HPDE6-E6E7 (cell line): ENCODE measurements at regions not wholly inside any gene's neighbourhood (a gene's known extent, or its start where the extent isn't known, plus 50 kb on each side); places are given as distances from the start of the nearest gene placed in this dataset.

Experiments
- DNase-seq: peaks from one replicate; pipeline ENCODE4 v3.0.0; 2011; ENCODE audit warnings: missing footprints; ENCODE audit errors: extremely low spot score

GRCh38 chr10:2117641-2118040 lies 380.3 kb upstream of the ADARB2 start:
- peak; percentile 8 for DNase-seq

DNA sequence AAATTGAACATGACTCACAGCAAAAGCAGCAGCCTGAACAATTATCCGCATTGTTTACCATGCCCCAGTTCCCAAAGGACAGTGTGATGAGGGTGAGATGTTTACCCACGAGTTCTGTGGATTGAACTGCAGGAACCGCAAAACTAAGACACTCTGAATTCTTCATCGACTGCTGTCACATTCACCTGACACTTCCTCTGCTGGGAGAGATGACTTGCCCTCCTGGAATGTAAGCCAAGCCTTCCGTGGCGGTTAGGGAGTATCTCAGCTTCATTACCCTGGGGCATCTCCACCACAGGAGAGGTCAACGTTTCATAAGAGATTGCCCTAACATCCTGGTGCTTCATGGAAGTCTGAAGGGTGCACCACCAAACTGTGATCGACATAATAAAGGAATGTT lies 374.6 kb upstream of the ADARB2 start:
- peak; percentile 49 for DNase-seq

DNA sequence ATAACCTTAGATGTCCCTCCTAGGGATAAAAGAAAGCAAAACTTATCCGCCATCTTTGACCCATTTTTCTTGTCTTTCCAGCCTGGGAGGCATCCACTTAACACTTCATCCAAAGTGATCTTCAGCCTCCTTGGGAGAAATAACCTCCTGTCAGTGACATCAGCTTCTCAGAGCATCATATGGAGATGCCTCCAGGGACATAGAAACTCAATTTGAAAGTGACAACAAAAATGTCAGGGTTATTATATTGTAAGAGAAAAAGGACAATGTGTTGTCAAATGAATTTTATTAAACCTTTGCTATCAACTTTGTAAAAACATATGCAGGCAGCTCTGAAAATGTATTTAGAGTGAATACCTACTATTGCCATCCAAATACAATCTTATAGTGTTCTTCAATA lies 371.2 kb upstream of the ADARB2 start:
- no peak for DNase-seq

DNA sequence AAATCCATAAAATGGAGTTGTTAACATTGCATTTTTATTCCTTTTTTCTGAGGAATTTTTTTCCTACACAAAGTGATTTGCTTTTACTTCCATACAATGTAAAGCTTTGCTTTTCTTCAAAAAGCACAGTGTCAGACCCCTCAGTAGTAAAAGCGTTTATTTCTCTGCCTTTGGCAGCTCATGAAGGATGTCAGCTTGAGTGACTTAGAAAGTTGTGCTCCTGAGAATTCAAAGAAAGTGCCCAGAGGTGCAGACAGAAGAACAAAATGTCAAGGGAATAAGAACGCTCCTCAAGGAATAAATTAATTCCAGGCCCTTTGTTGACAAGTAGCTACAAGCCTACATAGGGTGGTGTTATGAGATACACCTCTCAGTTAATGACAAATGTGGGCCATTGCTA lies 369.3 kb upstream of the ADARB2 start:
- no peak for DNase-seq

DNA sequence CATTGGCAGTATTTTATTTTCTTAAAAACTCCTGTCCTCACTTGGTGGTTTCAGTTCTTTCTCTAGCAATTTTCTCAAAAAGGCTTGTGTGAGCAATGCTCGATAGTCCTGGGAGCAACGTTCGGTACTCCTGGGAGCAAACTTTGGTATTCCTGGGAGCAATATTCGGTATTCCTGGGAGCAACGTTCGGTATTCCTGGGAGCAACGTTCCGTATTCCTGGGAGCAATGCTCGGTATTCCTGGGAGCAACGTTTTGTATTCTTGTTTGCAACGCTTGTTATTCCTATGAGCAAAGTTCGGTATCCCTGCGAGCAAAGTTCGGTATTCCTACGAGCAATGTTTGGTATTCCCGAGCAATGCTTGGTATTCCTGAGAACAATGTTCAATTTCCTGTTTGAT lies 362.0 kb upstream of the ADARB2 start:
- DNase-seq = no peak

- DNase-seq = no peak
Observed at GRCh38 chr10:2097937-2098336, 360.6 kb upstream of the ADARB2 start.

DNA sequence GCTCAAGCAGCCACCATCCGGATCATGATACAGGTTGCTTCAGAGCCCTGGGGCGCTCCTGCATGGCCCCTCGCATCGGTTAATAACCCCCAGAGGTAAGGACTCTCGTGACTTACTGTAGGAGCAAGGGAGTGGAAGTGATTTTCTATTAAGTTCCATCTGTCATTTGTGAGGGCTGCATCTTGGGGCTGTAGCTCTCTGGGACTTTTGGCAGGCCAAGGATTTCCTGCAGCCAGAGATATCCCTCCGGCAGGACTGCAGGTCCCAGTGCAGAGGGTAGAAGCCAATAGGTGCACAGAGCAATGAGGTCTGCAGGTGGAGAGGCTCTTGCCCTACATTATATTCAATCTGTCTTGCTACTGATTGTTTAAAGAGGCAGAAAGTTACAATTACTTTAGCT lies 356.8 kb upstream of the ADARB2 start:
- DNase-seq = no peak

- no peak for DNase-seq
Observed at GRCh38 chr10:2083591-2083990, 346.3 kb upstream of the ADARB2 start.

- no peak for DNase-seq
Observed at GRCh38 chr10:2081501-2081900, 344.2 kb upstream of the ADARB2 start.

DNA sequence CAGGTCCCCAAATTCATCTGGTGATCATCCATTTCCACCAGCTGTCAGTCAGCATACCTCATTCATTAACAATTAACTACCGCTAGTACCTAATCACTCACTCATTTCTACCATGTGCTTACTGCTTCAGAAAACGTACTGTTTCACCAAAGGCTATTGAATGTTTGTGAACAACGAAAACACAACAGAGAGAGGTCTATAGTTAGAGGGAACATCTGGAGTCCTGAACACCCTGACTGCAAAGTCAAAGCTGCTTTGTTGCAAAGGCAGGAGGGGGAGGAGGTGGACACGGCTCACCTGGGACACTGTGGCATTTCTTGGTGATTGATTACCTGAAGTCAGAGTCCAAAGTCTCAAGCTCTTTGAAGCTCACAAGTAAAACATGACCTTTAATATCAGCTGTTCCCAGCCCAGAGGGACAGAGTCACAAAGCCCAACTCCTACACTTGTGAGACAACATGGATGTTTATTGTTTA lies 342.3 kb upstream of the ADARB2 start:
- no peak for DNase-seq

DNA sequence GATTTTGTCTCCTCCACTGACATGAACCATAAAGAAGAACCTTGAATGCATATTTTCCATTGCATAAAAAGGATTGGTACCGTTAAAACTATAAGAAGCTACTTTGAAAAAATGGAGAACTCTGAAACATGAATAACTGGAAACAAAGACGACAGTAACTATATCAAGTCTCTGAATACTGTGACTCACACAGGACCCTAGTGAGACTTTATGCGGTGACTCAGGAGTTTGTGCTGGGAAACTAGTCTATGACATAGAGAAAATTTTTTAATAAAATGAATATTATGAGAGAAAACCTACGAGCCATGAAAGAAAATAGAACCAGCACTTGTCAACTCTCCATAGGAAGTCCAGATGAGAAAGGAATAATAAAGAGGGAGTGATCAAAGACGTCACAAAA lies 339.9 kb upstream of the ADARB2 start:
- no peak for DNase-seq

DNA sequence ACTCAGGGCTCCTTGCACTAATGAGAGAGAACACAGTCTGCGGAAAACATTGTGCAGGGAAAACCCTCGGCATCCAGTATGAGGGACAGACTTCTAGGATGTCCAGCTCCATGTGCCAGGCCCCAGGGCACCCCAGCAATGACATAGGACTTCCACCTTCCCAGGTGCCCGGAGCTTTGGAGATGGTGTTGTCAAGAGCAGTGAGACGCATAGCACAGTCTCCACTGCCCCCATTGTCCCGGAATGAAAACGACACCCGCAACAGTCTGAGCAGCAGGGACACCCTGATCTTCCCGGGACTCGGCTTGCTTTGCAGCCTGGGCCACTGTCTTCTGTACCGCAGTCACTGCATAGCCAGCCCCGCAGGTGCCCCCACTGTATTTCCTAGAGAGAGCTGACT lies 339.2 kb upstream of the ADARB2 start:
- no peak for DNase-seq

DNA sequence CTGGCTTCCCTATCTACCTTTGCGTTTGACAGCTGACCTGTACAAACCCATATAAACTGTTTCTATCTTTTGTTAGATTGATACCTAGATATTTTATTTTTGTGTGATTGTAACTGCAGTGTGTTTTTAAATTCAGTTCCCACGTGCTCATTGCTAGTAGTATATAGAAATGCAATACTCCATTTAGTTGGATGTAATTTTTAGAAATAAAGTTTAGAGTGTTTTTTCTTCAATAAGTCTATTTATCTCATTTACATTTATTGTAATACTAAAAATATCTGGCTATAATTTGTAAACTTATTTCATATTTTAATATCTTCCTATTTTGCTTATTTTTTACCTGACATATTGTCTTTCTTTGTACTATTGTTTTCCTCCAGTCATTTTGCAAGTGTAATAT lies 329.7 kb upstream of the ADARB2 start:
- DNase-seq = no peak

GRCh38 chr10:2054728-2055127 lies 317.4 kb upstream of the ADARB2 start:
- DNase-seq = no peak

- DNase-seq = no peak
Observed at GRCh38 chr10:2053805-2054204, 316.5 kb upstream of the ADARB2 start.

DNA sequence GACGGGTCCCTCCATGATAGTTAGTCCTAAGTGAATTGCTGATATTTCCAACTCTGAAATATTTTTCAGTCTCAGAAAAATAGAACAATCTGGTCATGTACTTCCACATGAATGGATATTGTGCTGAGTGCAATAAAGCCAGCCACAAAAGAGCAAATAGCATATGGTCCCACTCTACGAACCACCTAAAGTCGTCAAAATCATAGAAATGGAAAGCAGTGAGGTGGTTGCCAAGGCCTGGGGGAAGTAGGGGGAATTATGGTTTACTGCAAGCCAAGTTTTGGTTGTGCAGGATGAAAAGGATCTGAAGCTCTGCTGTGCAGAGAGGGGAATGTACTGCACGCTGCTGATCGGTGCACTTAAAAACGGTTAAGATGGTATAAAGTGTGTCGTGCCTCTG lies 313.8 kb upstream of the ADARB2 start:
- DNase-seq = no peak

DNA sequence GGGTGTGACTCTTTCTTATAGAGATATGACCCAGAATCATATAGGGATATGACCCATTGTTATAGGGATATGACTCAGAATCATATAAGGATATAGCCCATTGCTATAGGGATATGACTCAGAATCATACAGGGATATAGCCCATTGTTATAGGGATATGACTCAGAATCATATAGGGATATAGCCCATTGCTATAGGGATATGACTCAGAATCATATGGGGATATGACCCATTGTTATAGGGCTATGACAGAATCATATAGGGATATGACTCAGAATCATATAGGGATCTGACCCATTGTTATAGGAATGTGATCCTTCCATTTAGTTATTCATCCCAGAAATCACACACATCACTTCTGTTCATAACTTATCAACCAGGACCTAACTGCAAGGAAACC lies 312.2 kb upstream of the ADARB2 start:
- DNase-seq = no peak

GRCh38 chr10:2048337-2048973 lies 311.1 kb upstream of the ADARB2 start:
- DNase-seq = no peak

DNA sequence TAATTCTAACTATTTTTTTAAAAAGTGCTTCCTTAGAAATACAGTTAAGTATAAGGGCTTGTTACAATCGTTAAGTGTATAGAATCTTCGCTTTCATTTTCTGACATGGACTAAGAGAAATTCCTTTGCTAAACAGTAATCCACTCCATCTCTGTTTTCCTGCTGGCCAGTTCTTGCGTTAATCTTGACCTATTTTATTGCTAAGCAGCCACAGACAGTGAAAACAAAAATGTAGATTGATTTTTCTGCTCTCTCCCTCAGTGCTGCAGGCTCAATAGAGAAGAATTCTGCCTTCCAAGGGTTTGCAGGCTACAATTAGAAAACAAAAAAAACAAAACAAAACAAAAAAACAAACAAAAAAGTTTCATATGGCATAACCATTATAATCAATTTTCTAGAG lies 310.4 kb upstream of the ADARB2 start:
- DNase-seq = no peak

- no peak for DNase-seq
Observed at GRCh38 chr10:2043379-2043778, 306.1 kb upstream of the ADARB2 start.

DNA sequence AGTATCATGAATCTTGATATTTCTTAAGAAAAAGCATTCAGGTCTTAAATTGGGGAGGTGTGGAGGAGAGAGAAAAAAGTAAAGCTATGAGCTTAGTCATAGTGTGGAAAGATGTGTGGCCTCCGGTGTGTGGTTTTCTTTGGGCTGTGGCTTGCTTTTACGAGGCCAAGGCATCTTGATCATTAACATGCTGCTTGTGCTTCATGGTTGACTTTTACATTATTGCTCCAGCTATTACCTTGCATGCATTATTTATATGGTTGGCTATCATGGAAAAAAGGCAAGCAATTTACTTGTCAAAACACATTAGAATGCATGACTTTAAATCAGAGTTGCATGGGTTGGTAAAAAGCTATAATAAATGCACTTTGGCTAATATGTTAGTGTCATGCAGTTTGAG lies 300.7 kb upstream of the ADARB2 start:
- no peak for DNase-seq

GRCh38 chr10:2037246-2037645 lies 299.9 kb upstream of the ADARB2 start:
- no peak for DNase-seq

- DNase-seq = no peak
Observed at GRCh38 chr10:2036209-2036608, 298.9 kb upstream of the ADARB2 start.

GRCh38 chr10:2030046-2030445 lies 292.7 kb upstream of the ADARB2 start:
- no peak for DNase-seq
